RPMI7951 (cell line): ENCODE measurements at regions not wholly inside any gene's neighbourhood (a gene's known extent, or its start where the extent isn't known, plus 50 kb on each side); places are given as distances from the start of the nearest gene placed in this dataset.
"Not testable (repeated sequence)": the region's sequence is repeated elsewhere in the genome, so short reads cannot be mapped to it uniquely, and the experiment has no call there.

Source experiments
- DNase-seq: peaks from one replicate; pipeline ENCODE4 v3.0.0-alpha.2; 2012; ENCODE audit warnings: low read depth

DNA sequence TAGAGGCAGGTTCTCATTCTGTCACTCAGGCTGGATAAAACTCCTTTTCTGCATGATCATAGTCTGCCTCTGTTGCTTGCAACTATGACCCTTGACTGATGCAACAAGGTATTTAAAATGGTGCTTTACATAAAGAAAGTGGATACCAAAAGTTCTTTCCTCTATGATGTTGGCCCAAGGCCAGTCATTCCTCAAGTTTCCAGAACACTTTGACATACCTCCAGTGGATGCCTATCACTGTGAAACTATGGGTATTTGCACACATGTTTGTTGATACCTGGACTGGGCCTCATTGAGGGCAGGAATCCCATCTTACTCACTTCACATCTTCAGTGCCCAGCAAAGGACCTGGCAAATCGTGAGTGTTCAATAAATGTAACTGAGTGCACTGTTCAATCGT, 159.0 kb upstream of the ZC3H12C start:
- no peak for DNase-seq

DNA sequence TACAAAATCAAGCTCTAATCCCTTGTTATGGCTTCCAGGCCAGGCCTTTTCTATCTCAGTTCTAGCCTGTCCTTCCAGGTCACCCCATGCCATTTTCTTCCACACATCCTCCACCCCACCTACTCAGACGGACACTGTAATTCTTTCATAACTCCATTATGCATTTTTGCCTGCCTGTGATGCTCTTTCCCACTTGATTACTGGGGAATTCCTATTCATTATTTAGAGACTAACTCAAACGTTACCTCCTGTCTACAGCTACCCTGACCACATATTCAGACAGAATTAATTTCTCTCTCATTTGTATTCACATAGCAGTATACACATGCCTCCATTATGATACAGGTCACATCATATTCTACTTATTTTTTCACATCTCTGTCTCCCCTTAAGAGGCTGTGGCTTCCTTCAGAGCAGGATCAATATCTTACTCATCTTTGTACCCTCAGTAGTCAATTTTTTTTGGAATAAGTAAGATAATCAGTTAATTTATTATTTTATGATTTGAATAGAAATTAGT, 156.5 kb upstream of the ZC3H12C start:
- no peak for DNase-seq

DNA sequence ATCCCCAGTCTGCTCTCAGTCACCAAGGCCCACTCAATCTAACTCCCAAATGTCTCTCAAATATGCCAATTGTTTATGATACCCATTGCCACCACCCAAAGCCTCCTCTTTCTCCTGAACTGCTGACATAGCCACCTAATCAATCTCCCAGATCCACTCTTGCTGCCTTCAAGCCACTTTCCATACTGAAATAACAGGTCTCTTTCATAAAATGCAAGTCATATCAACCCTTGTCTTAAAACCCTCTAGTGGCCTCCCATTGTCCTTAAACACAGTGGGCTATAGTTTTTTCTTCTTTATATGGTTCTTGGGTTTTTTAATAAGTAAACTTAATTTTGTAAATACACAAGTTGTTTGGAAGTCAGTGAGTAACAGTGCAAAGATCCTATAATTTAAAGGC, 155.2 kb upstream of the ZC3H12C start:
- no peak for DNase-seq

DNA sequence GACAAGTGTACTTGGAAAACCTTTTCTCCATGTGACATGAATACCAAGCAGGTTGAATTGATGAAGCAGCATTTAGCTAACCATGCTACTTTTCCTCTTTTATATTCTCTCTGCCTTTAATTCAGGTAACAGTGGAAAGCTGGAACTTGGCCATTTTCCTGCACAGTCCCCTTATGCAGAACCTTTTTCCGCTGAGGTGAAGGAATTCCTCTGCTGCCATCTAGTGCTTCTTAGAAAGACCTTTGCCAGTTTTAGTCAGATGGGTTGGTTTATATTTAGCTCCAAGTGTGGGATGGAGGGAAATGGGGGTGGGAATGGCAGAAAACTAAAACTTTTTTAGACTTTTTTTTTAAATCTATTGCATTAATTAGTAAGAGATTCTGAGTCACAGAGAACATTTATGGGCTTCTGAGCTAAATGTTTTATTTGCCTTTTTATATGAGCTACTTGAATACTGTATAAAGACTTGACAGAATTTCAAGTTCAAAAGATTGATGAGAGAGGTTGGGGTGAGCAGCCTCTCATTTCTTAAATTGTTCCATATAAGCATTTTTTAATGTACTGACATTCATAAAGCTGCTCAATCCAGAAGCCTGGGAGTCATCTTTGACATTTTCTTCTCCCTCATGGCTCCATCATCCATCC, 153.9 kb upstream of the ZC3H12C start:
- DNase-seq: peak; percentile 83

DNA sequence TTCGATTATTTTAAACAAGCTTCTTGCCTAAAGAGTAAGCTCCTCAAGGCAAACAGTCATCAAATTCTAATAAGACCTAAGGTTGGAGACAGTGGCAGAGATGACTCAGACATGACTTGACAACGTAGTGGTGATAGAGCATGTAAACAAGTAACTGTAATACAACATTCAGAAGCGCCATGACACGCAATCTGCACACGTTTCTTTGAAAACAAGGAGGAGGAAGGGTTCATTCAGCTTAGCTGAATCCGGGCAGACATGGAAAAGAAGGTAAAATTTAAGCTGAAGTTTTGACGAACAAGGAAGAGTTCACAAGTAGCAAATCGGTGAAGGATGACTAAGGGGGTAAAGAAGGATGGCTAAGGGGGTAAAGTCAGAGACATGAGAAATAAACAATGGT, 152.4 kb upstream of the ZC3H12C start:
- DNase-seq: peak; percentile 95

DNA sequence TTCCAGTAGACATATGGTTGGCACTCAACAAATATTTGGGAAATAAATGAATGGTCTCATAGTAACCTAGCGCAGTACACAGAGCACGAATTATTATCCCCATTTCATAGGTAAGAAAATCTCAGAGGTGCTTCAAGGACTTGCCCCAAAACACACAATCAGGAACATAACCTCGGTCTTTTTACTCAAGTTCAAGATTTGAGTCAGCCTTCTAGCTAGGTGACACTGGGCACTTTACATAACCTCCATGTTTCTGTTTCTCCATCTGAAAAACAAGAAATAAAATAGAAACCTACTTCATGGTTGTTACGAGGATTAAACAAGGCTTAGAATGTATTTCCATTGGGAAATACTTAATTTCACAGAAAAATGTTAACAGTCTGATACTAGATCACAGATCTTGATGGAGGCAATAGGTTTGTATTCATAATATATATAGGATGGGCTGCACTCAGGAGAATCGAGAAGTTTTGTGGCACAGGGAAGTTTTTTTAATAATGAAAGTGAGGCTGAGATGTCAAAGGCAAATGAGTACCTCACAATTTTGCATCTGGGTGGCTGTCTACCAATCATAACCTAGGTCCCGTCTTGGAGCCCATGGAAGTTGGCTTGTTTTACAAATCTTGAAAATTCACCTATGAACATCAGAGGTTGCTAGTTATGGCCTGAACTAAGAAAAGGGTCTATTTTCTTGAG, 147.4 kb upstream of the ZC3H12C start:
- DNase-seq: no peak

DNA sequence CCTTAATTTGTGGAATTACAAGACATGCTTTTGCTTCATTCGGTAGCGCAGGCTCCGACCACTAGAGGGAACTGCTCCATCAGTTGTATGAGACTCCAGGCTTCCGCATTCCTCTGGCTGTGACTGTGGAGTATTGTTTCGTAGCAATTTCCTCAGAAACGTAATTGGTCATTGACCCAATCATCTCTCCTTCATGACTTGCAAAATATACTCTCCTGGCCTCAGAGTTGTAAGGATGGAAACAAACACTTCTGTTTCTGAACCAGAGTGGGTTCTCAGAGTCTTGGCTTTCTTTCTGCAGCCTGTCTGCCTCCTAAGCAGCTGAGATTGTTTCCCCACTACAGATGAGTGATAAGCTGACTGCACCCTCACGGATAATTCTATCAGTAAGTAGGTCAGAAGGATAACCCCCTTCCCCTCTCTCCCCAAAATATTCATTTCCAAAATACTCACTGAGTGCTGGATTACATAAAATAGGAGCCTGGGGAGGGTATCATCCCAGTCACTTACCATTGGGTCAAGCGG, 146.8 kb upstream of the ZC3H12C start:
- peak; percentile 93 for DNase-seq

DNA sequence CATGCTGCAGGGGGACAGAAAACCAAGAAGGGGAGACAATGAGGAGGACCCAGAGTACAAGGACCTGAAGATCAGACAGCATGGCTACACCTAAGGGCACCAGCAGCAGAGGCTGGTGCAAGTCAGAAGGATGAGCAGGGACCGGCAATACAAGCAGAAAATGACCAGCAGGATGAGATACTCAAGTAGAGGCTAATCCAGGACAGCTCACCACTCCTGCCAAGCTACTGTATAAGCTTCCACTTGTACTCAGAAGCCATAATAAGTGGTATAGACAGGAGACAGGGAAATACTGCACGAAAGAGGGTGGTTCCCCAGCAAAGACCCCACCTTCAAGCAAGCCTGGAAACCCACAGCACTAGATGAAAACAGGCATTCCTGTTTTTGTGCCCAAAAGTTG, 138.7 kb upstream of the ZC3H12C start:
- DNase-seq: no peak

DNA sequence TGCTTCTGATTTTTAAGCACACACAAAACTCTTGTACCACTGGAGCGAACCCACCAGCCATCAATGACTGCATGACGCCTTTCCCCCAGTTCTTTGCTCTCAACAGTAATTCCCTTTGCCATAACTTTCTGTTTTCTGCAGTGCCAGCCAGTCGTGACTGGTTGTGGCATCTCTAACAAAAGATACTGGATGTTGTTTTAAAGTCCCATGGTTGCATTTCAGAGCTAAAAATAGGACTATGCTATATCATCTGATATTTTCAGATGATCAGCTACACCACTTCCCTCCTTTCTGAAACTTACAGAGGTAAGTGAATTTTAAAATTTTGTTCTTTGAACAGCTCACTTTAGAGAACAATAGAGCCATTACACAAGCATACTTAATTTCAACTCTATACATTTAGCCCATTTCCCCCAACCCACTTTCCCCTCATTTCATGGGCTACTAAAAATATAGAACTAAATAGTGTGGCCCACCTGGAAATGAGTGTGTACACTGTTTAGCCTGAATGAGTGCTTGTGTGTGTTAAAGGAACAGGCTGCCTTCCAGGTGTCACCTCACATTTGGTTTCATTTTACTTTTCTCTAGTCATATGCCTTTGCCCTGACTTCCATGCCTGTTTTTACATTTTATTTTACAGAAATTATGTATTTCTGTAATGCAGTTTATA, 136.9 kb upstream of the ZC3H12C start:
- no peak for DNase-seq

DNA sequence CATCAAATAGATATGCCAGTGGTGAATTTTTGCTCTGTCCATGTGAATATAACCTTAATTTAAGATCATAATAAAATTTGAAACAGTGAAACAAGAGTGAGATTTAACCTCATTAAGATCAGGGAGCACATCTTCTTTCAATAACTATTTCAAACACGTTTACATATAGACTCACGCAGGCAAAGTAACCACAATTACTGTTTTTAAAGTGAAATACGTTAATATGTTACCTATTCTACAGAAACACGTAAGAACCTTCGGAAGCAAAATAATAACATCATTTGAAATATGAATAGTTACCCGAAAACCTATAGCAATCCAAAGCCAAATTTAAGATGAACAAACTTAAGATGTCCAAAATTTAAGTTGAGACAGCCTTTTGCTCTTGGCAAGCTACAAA, 136.2 kb upstream of the ZC3H12C start:
- DNase-seq: no peak

DNA sequence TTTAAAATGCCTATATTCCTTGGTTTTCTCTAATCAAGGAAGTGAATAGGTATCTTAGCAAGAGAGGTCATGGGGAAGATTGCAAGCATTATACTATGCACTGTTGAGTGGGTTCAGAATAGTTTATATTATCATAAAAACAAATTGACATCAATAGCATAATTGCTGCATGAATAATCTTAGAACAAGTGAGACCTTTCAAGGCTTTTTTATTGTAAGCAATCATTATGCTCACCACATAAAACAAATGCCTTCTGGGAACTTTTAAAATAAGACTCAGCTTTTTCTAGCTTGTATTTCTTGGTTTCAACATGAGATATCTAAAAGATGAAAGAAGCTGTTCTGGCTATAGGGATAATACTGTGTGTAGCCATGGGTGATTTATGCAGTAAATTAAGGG, 135.6 kb upstream of the ZC3H12C start:
- DNase-seq: no peak

DNA sequence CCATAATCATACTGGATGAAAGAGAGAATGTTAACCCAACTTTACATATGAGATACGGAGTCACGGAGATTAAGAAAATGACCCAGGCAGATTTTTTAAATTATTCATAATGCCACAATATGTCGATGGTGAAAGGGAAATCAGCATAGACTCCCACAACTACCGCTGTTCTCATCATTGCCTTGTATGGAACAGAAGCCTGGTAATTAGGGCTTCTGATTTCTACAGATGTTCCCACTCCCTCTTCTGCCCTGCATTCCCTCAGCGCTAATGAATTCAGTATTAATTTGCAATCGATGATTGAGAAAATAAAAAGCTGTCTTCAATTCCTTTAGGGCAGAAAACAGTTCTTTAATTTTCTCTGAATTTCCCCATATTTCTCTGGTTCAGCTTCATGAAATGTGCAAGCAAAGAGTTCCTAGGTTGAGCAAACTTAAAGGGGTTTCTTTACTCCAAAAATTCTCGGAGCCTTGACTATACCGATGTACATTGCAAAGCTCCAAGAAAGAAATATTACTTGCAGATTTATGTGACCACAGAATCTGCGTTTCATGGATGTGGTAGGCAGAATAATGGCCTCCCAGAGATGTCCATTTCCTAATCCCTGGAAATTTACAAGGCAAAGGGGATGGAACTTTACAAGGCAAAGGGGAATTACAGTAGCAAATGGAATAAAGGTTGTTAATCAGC, 134.9 kb upstream of the ZC3H12C start:
- no peak for DNase-seq

DNA sequence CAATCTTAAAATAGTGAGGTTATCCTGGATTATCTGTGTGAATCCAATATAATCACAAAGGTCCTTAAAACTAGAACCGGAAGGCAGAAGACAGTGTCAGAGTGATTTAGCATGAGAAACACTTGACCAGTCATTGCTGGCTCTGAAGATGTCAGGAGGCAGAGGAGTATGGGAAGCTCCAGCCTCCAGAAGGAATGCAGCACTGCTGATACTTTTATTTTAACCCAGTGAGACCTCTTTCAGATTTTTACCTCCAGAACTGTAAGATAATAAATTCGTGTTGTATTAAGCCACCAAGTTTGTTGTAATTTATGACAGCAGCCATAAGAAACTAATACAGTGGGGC, 134.4 kb upstream of the ZC3H12C start:
- no peak for DNase-seq

DNA sequence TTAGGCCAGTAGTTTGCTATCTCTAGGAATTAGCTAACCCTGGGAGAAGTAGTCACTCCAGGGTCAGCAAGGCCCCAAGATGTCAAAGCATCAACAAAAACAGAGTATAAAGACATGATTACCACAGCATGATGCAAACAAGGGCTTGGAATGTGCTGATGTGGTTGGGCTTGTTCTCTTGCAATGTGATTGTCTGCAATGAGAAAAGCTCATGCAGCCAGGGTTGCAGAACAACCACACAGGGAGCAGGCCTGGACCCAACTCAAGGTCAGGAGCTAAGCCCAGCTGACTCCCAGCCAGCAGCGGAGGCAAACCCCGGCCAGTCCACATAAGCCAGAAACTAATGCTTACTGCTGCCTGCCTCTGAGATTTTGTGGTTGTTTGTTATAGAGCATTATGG, 132.4 kb upstream of the ZC3H12C start:
- DNase-seq: peak; percentile 69

DNA sequence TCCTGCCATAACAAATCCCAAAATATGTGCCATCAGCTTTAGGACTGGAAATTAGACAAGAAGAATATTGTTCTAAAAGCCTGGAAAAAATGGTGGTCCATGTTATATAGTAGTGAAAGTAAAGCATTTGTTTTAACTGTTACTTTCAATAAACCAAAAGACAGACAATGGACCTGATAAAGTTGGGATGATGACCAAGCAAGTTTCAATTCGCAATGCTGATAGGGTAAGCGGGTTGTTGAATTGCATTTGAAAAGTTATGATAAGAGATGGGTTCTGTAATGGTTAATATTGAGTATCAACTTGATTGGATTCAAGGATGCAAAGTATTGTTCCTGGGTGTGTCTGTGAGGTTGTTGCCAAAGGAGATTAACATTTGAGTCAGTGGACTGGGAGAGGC, 131.9 kb upstream of the ZC3H12C start:
- no peak for DNase-seq

DNA sequence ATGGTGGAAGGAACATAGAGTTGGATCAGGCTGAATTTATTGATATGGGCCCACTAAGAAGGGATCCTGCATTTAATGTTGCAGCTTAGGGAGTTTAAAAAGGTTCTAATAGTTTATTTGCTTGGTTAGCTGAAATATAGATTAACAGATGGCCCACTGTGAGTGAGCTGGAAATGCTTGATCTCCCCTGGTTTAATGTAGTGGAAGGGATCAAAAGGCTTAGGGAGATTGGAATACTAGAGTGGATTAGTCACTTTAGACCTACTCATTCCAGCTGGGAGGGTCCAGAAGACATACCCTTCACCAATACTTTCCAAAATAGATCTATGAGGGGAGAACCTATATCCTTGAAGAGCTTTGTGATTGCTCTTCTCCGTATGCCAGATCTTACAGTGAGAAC, 130.1 kb upstream of the ZC3H12C start:
- DNase-seq: no peak

DNA sequence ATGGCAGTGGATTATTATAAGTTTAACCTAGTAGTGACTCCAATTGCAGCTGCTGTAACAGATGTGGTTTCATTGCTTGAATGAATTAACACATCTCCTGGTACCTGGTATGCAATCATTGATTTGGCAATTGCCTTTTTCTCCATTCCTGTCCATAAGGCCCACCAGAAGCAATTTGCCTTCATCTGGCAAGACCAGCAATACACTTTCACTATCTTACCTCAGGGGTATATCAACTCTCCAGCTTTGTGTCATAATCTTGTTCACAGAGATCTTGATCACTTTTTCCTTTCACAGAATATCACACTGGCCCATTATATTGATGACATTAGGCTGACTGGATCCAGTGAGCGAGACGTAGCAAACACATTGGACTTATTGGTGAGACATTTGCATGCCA, 128.7 kb upstream of the ZC3H12C start:
- no peak for DNase-seq

DNA sequence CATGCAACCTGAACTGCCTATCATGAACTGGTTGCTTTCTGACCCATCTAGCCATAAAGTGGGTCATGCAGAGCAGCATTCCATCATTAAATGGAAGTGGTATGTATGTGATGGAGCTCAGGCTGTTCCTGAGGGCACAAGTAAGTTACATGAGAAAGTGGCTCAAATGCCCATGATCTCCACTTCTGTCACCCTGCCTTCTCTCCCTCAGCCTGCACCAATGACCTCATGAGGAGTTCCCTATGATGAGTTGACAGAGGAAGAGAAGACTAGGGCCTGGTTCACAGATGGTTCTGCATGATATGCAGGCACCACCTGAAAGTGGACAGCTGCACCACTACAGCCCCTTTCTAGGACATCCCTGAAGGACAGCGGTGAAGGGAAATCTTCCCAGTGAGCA, 127.7 kb upstream of the ZC3H12C start:
- not testable (repeated sequence) for DNase-seq

DNA sequence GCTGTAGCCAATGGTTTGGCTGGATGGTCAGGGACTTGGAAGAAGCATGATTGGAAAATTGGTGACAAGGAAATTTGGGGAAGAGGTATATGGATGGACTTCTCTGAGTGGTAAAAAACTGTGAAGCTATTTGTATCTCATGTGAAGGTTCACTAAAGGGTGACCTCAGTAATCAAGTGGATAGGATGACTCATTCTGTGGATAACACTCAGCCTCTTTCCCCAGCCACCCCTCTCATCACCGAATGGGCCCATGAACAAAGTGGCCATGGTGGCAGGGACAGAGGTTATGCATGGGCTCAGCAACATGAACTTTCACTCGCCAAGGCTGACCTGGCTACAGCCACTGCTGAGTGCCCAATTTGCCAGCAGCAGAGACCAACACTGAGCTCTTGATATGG, 127.3 kb upstream of the ZC3H12C start:
- DNase-seq: peak; percentile 56

DNA sequence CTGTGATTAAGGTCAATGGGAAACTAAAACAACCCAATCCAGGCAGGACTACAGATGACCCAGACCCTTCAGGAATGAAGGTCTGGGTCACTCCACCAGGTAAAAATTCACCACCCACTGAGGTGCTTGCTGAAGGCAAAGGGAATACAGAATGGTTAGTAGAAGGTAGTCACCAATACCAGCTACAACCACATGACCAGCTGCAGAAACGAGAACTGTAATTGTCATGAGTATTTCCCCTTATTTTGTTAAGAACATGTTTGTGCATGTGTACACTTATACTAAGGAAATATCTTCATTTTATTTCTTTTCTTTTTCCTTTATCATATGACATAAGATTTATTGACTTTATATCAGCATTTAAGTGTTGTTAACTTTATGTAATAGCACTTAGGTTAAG, 126.1 kb upstream of the ZC3H12C start:
- not testable (repeated sequence) for DNase-seq

DNA sequence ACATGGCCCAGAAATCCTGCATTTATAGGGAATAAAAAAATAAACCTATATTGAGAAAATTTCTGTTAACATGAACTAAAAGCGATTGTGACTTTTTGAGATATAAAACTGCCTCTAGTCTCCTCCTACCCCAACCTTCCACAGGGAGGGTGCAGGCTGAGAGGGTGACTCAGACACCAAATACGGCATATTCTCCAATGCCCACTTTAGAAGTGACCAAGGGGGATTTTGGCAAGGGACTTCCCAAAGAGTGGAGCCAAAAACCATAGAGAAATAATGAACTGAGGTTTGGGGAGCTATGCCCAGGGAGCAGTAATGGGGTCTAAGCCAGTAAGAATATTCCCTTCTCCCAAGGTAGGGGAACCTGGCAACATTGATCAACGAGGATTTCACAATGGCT, 124.9 kb upstream of the ZC3H12C start:
- DNase-seq: no peak

DNA sequence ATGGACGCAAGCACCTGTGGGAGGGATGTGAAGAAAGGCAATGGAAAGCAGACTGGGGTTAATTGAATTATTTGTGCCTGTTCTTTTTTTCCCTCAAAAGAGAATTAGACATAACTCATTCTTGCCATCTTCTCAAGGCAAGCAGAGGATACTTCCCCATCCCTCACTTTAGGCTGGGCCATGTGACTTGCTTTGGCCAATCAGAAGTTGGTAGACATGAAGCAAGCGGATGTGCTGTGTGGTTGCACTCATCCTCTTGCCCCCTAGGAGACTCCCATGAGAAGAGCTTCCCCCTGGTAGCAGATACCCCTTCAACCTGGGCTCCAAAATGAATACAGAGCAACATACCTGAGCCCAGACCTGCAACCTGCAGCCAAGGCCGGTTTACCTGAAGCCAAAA, 124.4 kb upstream of the ZC3H12C start:
- DNase-seq: no peak
